ENCODE measurements at regions not wholly inside any gene's neighbourhood (a gene's known extent, or its start where the extent isn't known, plus 50 kb on each side); places are given as distances from the start of the nearest gene placed in this dataset.

DNA sequence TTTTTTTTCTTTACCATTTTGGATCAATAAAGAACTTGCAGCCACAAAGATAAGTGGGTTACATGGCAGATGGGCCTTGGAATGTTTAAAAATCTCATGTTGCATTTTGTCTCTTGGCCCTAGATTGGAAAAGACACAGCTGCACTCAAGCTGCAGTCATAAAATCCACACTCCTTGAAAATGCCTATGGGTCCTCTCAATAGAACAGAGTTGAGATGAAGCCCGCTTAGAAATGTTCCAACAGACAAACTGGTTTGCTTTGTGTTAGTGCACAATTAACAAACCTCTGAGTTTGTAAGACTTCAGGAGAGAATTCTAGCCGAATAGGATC is 401.2 kb upstream of the CDIN1 start:
- TF ChIP-seq FOXP2 (optimal IDR thresholded peaks at IDR 0.05; ENCODE audit: borderline replicate concordance, extremely low read depth, extremely low read length, insufficient read depth) (no peak), TAF1 (IDR thresholded peaks at IDR 0.05; ENCODE audit: borderline replicate concordance, insufficient read depth, low read length) (no peak), POLR2AphosphoS5 (IDR thresholded peaks at IDR 0.05; ENCODE audit: low read depth, low read length) (no peak), SIN3A (IDR thresholded peaks at IDR 0.05; ENCODE audit: borderline replicate concordance, insufficient read depth, low read length) (no peak)
- TF ChIP-seq, protein P1, sequence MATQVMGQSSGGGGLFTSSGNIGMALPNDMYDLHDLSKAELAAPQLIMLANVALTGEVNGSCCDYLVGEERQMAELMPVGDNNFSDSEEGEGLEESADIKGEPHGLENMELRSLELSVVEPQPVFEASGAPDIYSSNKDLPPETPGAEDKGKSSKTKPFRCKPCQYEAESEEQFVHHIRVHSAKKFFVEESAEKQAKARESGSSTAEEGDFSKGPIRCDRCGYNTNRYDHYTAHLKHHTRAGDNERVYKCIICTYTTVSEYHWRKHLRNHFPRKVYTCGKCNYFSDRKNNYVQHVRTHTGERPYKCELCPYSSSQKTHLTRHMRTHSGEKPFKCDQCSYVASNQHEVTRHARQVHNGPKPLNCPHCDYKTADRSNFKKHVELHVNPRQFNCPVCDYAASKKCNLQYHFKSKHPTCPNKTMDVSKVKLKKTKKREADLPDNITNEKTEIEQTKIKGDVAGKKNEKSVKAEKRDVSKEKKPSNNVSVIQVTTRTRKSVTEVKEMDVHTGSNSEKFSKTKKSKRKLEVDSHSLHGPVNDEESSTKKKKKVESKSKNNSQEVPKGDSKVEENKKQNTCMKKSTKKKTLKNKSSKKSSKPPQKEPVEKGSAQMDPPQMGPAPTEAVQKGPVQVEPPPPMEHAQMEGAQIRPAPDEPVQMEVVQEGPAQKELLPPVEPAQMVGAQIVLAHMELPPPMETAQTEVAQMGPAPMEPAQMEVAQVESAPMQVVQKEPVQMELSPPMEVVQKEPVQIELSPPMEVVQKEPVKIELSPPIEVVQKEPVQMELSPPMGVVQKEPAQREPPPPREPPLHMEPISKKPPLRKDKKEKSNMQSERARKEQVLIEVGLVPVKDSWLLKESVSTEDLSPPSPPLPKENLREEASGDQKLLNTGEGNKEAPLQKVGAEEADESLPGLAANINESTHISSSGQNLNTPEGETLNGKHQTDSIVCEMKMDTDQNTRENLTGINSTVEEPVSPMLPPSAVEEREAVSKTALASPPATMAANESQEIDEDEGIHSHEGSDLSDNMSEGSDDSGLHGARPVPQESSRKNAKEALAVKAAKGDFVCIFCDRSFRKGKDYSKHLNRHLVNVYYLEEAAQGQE (IDR thresholded peaks at IDR 0.05; ENCODE audit: insufficient read depth in 1 of 2, low read depth in 2 of 2, low read length in 2 of 2), result no peak
